Hematopoietic multipotent progenitor cell treated with erythropoietin and hydrocortisone succinate and interleukin-3 and kit ligand, for 4 days (in vitro differentiated cells): ENCODE measurements at regions not wholly inside any gene's neighbourhood (a gene's known extent, or its start where the extent isn't known, plus 50 kb on each side); places are given as distances from the start of the nearest gene placed in this dataset.
"Not testable (repeated sequence)": the region's sequence is repeated elsewhere in the genome, so short reads cannot be mapped to it uniquely, and the experiment has no call there.

Experiments used
- DNase-seq: peaks from one replicate; pipeline ENCODE4 v3.0.0-alpha.2; 2015

DNA sequence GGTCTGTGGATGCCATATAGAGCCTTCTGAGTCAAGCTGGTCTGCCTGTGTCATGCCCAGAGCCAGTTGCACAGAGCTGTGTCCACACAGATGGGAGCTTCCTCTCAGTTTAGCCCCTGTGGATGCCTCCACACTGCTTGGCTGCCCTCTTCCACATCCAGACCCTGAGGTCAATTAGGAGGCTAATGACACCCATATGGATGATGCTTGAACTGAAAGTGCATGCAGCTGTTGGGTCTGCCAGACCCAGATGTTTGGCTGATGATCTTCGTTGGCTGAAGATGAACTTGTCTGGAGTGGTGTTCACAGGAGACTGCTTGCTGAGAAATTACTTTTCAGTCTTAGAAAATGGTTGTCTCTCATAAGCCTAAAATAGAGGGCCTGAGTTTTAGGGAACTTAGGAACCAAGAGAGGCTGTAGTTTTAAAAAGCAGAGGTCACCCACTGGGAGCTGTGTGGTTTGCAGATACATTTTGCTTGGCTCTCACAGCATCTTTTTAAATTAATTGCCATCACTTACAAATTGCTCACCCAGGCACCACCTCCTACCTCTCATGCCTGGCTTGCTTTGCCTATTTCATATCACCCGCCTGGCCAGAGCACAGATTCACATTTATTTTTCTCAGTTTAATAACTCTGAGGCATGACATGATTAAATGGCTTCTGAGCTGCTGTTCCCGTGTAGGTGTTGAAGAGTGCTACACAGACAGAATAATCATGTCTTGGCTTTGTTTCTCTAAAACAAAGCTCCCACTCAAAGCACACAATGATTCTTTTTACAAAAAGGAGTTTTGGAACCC, 176.1 kb downstream of the MINAR1 start:
- no peak for DNase-seq

DNA sequence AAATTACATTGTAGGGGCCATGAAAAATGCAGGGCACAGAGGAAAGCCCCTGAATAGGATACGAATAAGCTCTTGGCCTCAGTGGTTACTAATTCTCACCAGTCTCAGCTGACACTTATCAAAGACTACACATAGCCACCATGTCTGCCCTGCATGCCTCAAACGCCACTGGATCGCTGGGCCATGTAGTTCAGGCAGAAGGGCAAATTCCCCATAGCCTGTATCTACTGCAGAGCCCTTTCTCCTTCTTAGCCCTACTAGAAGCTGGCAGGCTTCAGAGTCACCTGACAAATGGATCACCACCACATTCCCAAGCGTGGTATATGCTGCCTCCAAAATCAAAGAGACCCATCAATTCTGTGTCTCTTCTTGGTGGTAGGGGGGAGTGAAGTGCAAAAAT, 177.4 kb downstream of the MINAR1 start:
- no peak for DNase-seq

DNA sequence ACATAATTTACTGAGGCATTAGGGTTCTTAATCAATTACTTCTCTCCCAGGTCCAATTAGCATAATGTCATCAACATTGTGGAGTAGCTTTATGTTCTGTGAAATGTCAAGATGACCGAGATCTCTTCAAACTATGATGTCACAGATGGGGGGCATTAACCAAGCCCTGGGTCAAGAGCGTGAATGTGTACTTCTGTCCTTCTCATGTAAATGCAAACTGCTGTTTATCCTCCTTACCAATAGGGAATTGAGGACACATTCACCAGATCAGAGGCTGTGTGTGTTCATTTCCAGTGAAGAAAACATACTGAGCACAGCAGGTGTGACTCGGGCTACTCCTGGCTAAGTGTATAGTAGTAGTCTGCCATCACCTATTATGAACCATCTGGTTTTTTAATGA, 177.9 kb downstream of the MINAR1 start:
- DNase-seq, result no peak

DNA sequence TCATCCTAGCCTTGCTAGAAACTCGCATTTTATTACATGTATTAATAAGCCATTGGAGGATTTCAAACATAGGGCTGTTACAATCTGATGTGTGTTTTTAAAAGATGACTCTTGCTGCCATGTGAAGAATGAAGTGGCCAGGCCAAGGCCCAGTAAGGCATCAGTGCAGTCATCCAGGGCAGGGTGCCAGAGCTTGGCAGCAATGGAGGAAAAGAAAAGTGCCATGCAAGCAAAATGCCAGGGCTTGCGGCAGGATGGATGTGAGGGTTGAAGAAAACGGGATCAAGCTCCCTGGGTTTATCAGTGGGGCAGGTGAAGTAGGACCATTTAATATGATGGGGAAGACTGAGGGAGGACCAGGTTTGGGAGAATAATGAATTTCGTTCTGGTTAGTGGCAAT, 183.6 kb downstream of the MINAR1 start:
- DNase-seq, result no peak

DNA sequence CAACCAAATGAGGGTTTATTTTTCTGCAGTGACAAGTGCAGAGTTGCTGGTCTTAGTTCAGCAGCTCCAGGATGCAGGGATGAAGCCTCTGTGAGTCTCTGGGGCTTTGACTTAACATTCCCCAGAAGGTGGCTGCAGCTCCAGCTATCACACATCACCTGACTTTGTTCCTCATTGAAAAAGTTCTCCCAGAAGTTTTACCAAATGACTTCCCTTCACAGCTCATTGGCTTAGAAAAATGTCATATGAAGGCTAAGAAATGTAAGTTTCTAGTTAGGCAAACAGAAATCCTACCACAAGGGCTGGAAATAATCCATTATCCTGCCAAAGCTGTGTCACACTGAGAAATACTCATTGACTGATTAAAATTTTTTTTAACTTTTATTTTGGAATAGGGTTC, 184.9 kb downstream of the MINAR1 start:
- no peak for DNase-seq

DNA sequence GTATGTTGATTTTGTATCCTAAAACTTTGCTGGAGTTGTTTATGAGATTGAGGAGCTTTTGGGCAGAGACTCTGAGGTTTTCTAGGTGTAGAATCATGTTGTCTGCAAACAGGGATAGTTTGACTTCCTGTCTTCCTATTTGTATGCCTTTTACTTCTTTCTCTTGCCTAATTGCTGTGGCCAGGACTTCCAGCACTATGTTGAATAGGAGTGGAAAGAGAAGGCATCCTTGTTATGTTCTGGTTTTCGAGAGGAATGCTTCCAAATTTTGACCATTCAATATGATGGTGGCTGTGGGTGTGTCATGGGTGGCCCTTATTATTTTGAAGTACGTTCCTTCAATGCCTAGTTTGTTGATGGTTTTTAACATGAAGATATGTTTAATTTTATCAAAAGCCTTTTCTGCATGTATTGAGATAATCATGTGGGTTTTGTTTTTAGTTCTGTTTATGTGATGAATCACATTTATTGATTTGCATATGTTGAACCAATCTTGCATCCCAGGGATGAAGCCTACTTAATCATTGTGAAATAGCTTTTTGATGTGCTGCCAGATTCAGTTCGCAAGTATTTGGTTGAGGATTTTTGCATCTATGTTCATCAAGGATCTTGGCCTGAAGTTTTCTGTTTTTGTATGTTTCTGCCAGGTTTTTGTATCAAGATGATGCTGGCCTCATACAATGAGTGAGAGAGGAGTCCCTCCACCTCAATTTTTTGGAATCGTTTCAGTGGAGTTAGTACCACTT, 188.1 kb downstream of the MINAR1 start:
- no peak for DNase-seq

DNA sequence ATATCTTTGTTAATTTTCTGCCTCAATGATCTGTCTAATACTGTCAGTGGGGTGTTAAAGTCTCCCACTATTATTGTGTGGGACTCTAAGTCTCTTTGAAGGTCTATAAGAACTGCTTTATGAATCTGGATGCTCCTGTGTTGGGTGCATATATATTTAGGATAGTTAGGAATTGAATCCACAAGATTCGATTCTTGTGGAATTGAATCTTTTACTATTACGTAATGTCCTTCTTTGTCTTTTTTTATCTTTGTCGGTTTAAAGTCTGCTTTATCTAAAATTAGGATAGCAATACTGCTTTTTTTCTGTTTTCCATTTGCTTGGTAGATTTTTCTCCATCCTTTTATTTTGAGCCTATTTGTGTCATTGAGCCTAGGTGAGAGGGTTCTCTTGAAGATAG, 189.7 kb downstream of the MINAR1 start:
- DNase-seq, result not testable (repeated sequence)

DNA sequence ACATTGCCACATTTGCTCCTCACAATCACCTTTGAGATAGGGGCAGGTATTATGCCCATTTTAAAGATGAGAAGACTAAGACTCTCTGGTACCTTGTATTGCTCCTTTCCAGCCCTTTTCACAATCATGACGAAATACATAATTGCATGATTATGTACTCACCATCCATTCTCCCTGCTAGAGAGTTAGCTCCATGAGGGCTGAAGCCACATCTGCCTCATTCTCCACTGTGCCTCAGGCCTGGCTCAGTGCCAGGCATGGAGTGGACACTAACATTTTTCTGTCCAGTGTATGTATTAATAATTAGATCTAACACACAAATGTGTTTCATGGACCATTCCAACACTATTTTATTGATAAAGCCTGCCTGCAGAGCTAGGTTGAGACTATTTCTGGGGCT, 191.4 kb downstream of the MINAR1 start:
- no peak for DNase-seq

DNA sequence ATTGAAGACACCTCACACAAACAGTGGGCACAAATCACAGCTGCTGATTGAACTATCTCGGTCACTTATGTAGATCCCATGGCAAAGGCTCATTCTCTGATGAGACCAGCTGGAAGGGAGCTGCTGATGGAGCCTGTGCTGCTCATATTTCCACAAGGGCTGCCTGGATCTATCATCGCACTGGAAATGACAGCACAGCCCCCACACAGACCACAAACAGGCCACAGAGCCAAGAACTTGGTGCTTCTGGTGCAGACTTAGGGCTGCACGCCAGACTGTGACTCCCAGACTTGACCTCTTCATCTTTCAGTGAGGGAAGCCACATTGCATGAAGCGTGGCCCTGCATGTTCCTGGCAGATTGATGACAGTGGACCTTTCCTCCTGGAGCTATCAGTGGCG, 197.6 kb downstream of the MINAR1 start:
- DNase-seq, result no peak

DNA sequence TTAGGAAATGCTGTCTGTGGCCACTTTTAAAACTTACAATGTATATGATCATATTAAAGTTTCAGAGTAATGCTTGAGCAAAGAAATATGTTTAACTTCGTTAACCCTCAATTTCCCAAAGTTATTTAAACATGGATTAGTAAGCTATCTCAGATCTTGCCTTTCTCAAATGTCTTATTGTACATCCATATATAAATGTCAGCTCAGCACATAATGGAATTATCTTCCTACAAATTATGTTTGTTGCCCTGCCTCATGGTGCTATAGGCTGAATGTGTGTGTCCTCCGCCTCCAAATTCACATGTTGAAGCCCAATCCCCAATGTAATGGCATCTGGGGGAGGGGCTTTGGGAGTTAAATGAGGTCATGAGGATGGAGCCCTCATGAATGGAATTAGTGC, 200.3 kb downstream of the MINAR1 start:
- DNase-seq, result no peak

DNA sequence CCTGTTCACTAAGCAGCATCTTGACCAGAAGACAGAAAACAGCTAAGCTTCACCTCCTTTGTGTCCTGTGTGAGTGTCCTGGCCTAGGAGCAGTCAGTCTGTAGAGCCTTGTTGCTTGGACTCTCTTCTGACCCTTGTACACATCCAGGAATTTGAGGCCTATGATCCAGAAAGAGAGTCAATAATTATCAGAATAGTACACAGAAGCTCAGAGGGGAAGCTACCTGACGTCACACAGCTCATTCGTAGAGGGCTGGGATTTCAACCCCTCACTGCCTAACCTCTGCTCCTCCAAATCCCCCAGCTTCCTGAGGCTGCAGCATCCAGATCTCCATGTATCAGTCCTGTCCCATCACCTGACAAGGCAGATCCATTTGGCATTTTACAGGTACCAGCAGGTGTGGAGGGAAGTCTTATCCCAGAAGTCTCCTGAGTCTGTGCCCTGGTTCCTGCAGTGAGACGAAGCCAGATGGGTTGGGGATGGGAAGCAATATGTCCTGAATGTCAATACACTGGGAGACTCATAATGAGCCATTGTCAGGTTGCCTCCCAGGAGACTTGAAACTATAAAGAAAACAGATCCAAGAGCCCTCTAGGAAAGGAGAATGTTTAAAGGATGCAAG, 203.1 kb downstream of the MINAR1 start:
- DNase-seq, result no peak

DNA sequence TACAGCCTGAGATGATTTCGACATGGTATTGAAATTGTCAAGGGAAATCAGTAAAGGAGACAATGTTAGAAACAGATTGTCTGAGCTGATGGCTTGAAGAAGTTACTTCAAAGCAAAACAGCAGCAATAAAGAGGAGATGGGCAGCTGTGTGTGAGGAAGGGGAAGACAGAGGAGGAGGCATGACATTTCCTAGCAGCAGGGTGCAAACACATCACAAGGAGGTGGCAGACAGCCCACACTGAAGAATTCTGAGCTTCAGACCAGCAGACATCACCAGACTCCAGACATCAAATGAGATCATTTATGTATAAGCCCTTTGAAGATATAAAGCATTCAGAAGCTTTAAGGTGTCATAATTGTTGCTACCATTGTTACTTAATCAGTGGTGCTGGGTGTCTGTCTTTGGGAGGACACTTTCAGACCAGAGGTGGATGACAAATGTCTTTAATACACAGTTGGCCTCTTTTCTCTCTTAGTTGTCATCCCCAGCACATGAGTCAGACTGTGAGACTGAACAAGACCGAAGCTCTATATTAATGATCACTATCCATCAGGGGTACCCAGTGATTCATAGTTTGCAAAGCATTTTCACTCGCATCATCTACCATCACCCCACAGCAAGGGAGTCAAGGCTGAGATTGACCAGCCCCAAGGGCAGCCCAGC, 203.9 kb downstream of the MINAR1 start:
- no peak for DNase-seq

DNA sequence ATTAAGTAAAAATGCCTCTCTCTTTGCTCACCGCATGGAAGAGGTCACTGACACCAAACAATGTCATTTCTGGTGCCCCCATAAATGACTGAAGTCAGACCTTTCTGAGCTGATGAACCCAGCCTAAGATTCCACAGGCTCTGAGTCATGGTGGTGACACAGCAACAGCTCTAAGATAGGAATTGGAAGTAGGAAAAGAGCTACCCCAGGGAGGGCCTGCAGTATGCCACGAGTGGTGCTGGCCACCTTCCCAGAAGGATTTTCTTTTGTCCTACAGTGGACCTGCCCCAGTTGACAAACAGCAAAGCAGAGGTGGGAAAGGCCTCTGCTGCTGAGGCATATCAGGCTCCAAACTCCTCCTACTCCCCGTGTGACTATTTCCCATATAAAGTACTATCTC, 208.1 kb downstream of the MINAR1 start:
- DNase-seq, result no peak

DNA sequence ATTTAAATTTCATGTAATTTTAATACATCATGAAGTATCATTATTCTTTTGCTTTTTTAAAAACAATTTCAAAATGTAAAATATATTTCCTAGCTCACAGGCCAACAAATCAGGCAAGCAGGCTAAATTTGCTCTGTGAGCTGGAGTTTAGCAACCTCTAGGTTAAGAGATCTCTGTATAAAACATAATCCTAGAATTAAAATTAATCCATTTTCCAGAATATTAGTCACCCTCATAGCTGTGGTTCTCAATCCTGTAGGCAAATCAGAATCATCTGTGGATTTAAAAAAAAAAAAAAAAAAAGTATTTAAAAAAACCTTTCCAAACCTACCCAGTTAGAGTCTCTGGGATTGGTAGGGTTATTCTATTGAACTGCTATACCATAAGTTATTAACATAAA, 209.7 kb downstream of the MINAR1 start:
- no peak for DNase-seq

DNA sequence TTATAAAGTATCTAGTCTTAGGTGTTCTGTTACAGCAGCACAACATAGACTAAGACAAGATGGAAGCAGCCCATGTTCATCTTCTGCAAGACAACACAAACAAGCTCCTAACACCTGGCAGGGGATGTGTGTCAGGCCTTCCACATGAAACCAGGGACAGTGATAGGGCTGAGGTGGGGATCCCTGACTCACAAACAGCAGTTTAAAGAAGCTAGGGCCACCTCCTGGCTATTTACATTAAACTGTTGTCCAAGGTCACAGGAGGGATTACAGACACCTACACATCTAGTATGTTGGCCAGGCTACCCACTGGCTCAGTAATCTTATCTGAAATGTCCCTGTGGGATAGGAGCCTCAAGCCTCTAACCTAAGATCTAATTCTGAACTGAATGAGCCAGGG, 211.3 kb downstream of the MINAR1 start:
- no peak for DNase-seq

DNA sequence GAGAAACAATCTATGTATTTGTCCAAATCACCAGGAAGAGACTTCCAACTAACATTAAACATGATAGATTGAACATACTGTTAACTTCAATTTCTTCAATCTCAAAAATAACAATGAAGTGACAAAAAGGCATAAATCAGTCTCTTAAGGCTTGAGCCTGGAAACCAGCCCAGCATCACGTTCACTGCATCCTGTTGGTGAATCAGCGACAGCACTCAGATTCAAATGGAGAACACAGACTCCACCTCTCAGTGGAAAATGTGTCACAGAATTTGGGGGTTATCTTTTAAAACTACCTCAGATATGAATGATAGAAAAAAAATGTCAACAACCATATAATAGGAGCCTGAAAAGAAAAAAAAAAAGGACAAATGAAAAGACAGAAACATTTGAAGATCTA, 212.0 kb downstream of the MINAR1 start:
- no peak for DNase-seq

DNA sequence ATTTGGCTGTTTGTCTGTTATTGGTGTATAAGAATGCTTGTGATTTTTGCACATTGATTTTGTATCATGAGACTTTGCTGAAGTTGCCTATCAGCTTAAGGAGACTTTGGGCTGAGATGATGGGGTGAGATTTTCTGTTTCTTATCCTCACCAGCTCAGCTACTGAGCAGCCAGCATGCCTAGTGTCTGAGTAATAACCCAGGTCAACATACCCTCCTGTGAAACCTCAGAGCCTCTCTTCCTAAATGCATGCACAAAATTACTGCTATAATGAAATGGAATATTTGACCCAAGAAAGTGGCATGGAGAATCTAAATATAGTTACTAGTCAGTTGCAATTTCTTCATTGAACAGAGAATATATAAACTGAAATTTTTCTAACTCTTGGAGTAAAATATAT, 220.8 kb downstream of the MINAR1 start:
- not testable (repeated sequence) for DNase-seq

DNA sequence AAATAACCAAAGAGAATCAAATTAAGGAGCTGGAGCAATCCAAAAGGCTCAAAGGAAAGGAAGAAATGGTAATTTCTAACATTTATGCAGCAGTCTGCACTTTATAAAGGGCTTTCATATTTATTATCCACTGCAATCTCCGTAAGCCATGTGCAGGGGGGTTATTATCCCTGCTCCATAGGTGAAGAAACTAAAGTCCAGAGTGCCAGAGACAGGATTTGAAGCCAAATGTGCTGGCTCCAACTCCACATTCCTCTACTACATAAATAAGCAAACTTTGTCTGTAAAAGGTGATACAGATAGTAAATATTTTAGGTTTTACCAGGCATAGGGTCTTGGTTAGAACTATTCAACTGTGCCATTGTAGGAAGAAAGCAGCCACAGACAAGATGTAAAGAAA, 221.4 kb downstream of the MINAR1 start:
- DNase-seq, result no peak

DNA sequence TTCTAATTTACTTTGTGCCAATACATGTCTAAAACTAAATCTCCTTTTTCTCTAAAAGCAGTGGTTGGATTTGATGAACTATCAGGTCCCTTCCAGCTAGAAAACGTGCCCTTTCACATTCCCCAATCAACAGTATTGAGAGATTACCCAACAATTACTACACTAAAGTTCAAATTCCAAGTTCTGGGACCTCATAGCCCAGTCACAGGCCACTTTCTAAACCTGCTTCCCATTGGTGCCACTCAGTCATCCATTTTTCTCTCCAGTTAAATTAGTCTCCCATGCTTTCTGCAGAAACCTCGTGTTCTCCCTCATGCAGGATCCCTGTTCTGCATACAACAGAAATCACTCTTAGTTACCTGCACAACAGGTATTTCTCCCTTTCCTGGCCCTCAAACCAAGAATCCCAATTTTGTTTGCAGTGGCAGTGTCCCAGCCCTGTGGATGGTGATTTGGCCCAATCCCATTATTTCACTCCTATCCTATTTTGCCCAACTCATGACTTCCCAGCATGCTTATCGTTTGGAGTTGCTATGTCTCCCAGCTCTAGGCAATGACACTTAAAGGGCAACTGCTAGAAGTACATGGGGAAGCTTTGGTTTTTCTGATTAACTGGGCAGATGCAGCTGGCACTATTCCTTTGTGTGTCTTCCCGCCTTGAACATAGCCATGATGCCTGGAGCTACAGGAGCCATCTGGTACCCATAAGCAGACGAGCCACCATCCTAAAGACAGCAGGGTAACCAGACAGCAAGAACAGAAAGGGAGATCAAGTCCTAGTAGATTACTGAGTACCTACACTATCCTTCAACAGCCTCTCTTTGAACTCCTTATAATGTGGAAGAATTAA, 224.2 kb downstream of the MINAR1 start:
- no peak for DNase-seq

DNA sequence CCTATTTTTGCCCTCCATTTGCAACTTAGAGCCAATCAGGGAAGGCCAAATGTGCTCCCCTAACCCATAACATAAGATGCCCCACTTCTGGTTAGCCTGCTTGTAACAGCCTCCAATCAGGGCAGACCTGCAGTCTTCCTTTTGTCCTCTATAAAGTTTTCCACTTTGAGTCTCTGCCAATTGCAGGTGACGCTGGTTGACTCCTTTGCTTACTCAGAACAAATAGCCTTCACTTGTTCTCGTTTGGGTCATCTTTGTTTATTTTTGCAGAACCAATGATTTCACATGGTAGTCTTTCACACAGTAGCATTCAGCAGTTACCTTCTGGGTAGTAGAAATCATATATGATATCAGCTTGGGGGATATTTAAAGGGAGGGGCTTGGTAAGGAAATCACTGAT, 225.6 kb downstream of the MINAR1 start:
- no peak for DNase-seq

DNA sequence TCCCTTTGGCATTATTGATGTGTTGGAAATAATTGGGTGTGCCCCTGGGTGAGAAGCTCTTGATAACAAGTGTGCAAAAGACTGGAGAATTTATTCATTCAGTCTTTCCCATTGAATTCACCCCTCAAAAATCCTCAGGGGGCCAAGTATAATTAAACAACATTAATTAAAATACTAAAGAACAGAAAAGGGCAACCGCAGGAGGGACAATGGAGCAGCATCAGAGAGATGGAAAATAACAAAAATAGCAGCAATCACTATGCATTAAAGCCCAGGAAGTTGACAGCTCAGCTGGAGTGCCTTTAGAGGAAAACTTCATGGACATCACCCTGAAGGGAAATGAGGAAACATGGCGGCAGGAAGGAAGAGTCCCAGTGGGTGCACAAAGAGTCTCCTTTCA, 227.6 kb downstream of the MINAR1 start:
- no peak for DNase-seq

DNA sequence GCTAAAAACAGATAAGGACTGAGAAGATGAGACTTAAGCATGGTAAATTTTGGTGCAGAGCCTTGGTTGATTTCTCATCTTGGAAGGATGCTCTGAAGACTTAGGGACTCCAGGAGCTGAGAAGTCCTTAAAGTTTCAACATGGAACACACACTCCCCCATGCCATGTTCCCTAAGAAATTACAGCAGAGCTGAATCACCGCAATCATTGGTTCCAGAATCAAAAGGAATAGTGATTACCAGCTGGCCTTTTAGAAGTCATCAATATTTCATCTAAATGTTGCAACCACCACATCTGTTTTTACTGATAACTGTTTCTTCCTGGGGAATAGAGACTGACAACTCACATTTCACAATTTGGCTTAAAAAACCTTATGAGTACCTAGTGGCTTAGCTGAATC, 229.3 kb downstream of the MINAR1 start:
- no peak for DNase-seq
